Muscle layer of duodenum (tissue), 2 donors: ENCODE measurements at regions not wholly inside any gene's neighbourhood (a gene's known extent, or its start where the extent isn't known, plus 50 kb on each side); places are given as distances from the start of the nearest gene placed in this dataset.
A peak's percentile ranks its signal among the peaks of the same experiment; 100 is the strongest.

Source experiments
- H3K27ac ChIP-seq: one replicate; pipeline ENCODE4 v1.7.0; 2013; ENCODE audit warnings: mild to moderate bottlenecking, low read length
- H3K27me3 ChIP-seq: one replicate; pipeline ENCODE4 v1.7.0; 2013; ENCODE audit warnings: low read depth, mild to moderate bottlenecking, control low read depth, low read length
- H3K36me3 ChIP-seq, 2 donors: one replicate each; pipeline ENCODE4 v1.7.0; 2013; ENCODE audit warnings: low read length in 2 of 2, control low read depth in 1 of 2, mild to moderate bottlenecking in 1 of 2; ENCODE audit not compliant: insufficient read depth in 2 of 2, control insufficient read depth in 1 of 2
- H3K4me1 ChIP-seq, 2 donors: one replicate each; pipeline ENCODE4 v1.7.0; 2013; ENCODE audit warnings: low read length in 2 of 2, mild to moderate bottlenecking in 2 of 2, control low read depth in 1 of 2, moderate library complexity in 1 of 2; ENCODE audit not compliant: insufficient read depth in 2 of 2, control insufficient read depth in 1 of 2
- H3K4me3 ChIP-seq, 2 donors: one replicate each; pipeline ENCODE4 v1.7.0; 2013; ENCODE audit warnings: low read length in 2 of 2, low read depth in 1 of 2, mild to moderate bottlenecking in 1 of 2
- H3K9me3 ChIP-seq, 2 donors: one replicate each; pipeline ENCODE4 v1.7.0; 2013; ENCODE audit warnings: low read length in 2 of 2, control low read depth in 1 of 2, mild to moderate bottlenecking in 1 of 2; ENCODE audit not compliant: control insufficient read depth in 1 of 2
- donor health status: healthy.

DNA sequence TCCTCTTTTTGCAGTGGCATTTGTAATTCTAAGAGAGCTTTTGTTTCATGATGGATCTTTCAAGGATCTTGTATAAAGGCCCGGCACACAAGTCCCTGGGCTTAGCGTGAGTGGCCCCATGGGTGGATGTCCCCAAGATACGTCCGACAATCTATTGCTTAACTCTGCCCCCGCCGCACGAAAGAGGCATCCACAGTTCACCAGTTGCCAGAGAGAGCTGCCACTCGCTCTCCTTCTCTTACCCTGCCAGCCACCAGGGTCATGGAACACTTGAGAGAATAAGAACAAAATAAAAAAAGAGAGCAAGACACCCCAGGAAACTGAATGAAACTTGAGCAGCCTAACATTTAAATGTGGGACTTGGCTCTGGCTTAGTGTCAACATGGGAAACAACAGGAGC lies 92.3 kb downstream of the CTAGE1 start:
- Histone ChIP-seq H3K27me3 (no peaks in the 10 kb centered on the region), H3K4me3 (no peak overlapping the region), H3K27ac (no peak overlapping the region), H3K4me1 (peaks cover 0 to 4% of the 10 kb centered on the region in 2 donors), H3K9me3 (no peaks in the 10 kb centered on the region), H3K36me3 (no peaks in the 10 kb centered on the region)

GRCh38 chr18:22324191-22325131 lies 93.3 kb downstream of the CTAGE1 start:
- peaks cover 0 to 4% of the 10 kb centered on the region in 2 donors for H3K4me1 ChIP-seq
- H3K27me3 ChIP-seq: no peaks in the 10 kb centered on the region
- no peak overlapping the region for H3K27ac ChIP-seq
- H3K4me3 ChIP-seq: peak overlapping the region; percentile 30 to 47
- H3K9me3 ChIP-seq: no peaks in the 10 kb centered on the region
- H3K36me3 ChIP-seq: no peaks in the 10 kb centered on the region

- Histone ChIP-seq H3K4me3 (no peak overlapping the region), H3K27me3 (no peaks in the 10 kb centered on the region), H3K36me3 (no peaks in the 10 kb centered on the region), H3K4me1 (peaks cover 0 to 4% of the 10 kb centered on the region in 2 donors), H3K27ac (no peak overlapping the region), H3K9me3 (no peaks in the 10 kb centered on the region)
These were observed 95.4 kb downstream of the CTAGE1 start for GRCh38 chr18:22322243-22322691.

- Histone ChIP-seq H3K4me1 (peaks cover 0 to 4% of the 10 kb centered on the region in 2 donors), H3K4me3 (no peak overlapping the region), H3K9me3 (no peaks in the 10 kb centered on the region), H3K27me3 (no peaks in the 10 kb centered on the region), H3K36me3 (no peaks in the 10 kb centered on the region), H3K27ac (no peak overlapping the region)
These were observed 96.9 kb downstream of the CTAGE1 start for GRCh38 chr18:22320771-22321170.

GRCh38 chr18:22320155-22320554 lies 97.6 kb downstream of the CTAGE1 start:
- peaks cover 0 to 4% of the 10 kb centered on the region in 2 donors for H3K4me1 ChIP-seq

DNA sequence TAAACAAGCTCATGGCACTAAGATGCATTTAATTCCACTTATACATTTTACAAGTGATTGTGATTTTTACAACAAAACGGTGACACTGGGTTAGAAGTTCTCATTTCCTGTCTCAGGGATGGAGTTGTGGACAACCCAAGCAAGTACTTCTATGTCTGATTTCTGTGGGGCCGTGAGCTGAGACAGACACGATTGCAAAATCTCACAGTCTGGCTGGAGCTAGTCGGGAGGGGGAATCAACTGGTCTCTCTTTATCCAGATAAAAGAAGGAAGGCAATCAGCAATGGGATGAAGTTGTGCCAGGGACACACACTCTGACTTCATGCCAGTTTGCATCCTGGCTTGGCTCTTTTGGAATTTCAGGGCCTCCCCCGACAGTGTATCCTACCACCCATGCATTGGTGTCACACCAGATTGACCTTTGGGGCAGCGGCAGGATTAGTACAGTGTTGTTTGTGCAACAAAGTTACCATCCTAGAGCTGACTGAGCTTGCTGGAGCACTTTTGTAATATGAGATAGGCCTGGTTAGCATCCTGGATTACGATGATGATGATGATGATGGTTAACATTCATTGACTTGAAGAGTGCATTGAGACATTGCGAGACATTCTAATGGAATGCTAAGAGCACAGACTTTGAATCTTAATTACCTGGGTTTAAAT lies 98.8 kb downstream of the CTAGE1 start:
- Histone ChIP-seq H3K36me3 (no peaks in the 10 kb centered on the region), H3K27me3 (no peaks in the 10 kb centered on the region), H3K27ac (no peak overlapping the region), H3K9me3 (no peaks in the 10 kb centered on the region), H3K4me1 (peaks cover 0 to under 1% of the 10 kb centered on the region in 2 donors), H3K4me3 (no peak overlapping the region)

More at GRCh38 chr18:22320155-22320554, 97.6 kb downstream of the CTAGE1 start:
- no peaks in the 10 kb centered on the region for H3K36me3 ChIP-seq
- H3K27me3 ChIP-seq: no peaks in the 10 kb centered on the region
- H3K27ac ChIP-seq: no peak overlapping the region
- no peak overlapping the region for H3K4me3 ChIP-seq
- H3K9me3 ChIP-seq: no peaks in the 10 kb centered on the region

DNA sequence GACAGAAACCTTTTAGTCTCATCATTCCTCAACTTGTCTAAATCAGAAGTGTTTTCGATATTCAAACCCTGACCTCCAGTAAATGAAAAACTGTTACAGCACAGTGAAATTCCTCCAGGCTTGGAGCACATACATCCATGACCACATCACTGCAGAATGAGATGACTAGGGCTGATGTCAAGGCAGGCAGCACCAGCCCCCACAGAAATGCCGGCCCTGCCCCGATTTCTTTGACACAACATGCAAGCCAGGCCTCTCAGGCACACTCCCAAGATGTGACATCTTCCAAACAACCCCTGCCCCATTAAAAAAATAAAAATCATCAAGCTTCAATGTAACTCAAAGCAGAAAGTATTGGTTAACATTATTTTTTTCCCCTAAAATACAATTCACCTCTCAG lies 103.3 kb downstream of the CTAGE1 start:
- Histone ChIP-seq H3K27ac (no peak overlapping the region), H3K9me3 (no peaks in the 10 kb centered on the region), H3K4me3 (no peak overlapping the region), H3K4me1 (no peaks in the 10 kb centered on the region), H3K36me3 (no peaks in the 10 kb centered on the region), H3K27me3 (no peaks in the 10 kb centered on the region)

DNA sequence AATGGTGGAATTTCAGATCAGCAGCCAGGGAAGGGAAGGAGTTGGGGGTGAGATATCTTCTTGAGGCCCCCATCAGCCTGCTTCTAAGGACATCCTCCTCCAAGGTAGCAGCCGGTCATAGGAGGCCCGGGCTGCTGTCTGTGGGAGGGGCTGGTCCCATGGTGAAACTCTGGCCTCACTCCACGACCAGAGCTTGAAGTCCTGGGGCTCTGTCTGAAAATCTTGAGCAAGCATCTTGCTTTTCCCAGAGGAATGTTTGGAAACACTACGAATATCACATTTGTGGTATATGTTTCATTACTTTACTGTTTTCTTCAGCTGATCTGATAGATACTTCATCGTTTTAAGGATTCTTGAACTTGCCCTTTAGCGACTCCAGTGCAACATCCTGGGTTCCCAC lies 103.7 kb downstream of the CTAGE1 start:
- Histone ChIP-seq H3K4me3 (no peak overlapping the region), H3K9me3 (no peaks in the 10 kb centered on the region), H3K27ac (no peak overlapping the region), H3K36me3 (no peaks in the 10 kb centered on the region), H3K27me3 (no peaks in the 10 kb centered on the region), H3K4me1 (no peaks in the 10 kb centered on the region)

DNA sequence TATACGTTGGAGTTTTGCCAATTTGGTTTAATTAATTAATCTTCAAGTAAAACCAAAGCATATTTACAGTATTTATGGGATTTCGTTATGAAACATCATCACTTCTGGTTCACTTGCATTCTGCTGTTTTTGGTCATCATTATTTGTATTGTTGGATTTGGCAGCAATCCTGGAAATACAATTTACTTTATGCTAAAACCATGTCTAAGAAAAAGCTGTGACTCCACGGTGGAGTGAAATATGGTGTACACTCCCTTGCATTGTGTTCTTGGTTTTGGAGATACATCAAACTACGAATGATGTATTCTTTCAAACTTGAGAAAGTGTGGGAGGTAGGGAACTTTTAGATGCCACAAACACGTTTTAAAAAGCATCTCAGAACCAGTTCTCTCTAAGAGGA lies 106.4 kb downstream of the CTAGE1 start:
- Histone ChIP-seq H3K36me3 (no peaks in the 10 kb centered on the region), H3K4me3 (no peak overlapping the region), H3K27ac (no peak overlapping the region), H3K27me3 (no peaks in the 10 kb centered on the region), H3K9me3 (no peaks in the 10 kb centered on the region), H3K4me1 (no peaks in the 10 kb centered on the region)

DNA sequence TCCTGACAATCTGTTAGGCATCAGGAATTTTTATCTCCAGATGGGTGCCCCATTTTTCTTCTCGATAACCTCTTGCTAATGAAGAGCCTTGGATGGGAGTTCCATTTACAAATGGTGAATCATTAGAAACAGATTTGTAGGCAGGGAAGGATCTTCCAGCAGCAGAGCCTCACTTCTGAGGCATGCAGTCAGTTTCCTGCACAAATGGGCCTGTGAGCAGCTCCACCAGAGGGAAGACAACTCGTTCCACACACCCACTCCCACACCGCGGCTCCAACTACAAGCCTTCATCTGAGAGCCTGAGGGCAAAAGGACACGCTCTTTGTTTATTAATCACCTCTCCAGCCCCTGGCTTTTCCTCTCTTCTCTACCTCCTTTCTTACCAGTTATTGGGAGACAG lies 108.5 kb downstream of the CTAGE1 start:
- Histone ChIP-seq H3K36me3 (no peaks in the 10 kb centered on the region), H3K4me1 (no peaks in the 10 kb centered on the region), H3K4me3 (no peak overlapping the region), H3K27ac (no peak overlapping the region), H3K9me3 (no peaks in the 10 kb centered on the region), H3K27me3 (no peaks in the 10 kb centered on the region)

DNA sequence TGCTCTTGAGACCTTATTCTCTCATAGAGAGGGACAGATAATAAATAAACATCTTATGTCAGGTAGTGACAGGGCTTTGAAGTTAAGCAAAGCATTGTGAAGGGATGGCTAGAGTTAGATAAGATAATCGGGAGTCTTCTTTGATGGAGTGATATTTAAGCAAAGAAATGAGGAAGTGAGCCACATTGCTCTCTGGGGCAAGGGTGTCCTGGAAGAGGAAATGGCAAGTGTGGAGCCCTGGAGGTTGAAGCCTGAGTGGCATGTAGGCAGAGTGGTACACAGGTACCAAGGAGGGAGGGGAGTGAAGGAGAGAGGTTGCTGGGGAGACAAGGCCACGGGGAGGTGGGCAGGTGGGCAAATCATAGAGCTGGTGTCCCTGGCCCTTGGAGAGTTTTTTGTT lies 110.2 kb downstream of the CTAGE1 start:
- no peaks in the 10 kb centered on the region for H3K27me3 ChIP-seq

More for the DNA sequence above, 110.2 kb downstream of the CTAGE1 start:
- H3K9me3 ChIP-seq: no peaks in the 10 kb centered on the region
- H3K36me3 ChIP-seq: no peaks in the 10 kb centered on the region
- no peak overlapping the region for H3K4me3 ChIP-seq
- no peaks in the 10 kb centered on the region for H3K4me1 ChIP-seq
- no peak overlapping the region for H3K27ac ChIP-seq
